Mesendoderm (in vitro differentiated cells): ENCODE measurements at regions not wholly inside any gene's neighbourhood (a gene's known extent, or its start where the extent isn't known, plus 50 kb on each side); places are given as distances from the start of the nearest gene placed in this dataset.

Experiments
- DNase-seq: peaks from one replicate; pipeline ENCODE4 v3.0.0; 2013
- H2AK5ac ChIP-seq: 2 replicates; pipeline ENCODE4 v1.6.1; 2013; ENCODE audit warnings: low read length, inconsistent platforms
- H2BK120ac ChIP-seq: 2 replicates; pipeline ENCODE4 v1.6.1; 2013; ENCODE audit warnings: low read depth, mild to moderate bottlenecking, low read length, moderate library complexity, mixed read lengths
- H2BK15ac ChIP-seq: replicated peaks from 2 replicates; pipeline ENCODE4 v1.6.1; 2013; ENCODE audit warnings: low read depth, mild to moderate bottlenecking, moderate library complexity
- H2BK5ac ChIP-seq: 2 replicates; pipeline ENCODE4 v1.6.1; 2013; ENCODE audit warnings: low read length, inconsistent platforms
- H3K18ac ChIP-seq: 2 replicates; pipeline ENCODE4 v1.6.1; 2013; ENCODE audit warnings: mild to moderate bottlenecking, low read length, mixed read lengths
- H3K23ac ChIP-seq: one replicate; pipeline ENCODE4 v1.6.1; 2013; ENCODE audit warnings: low read length
- H3K27ac ChIP-seq: 2 replicates; pipeline ENCODE4 v1.5.1; 2013; ENCODE audit warnings: low read depth, mild to moderate bottlenecking, inconsistent platforms, low read length, moderate library complexity
- H3K27me3 ChIP-seq: 2 replicates; pipeline ENCODE4 v1.6.1; 2013; ENCODE audit warnings: low read length, control low read depth, mild to moderate bottlenecking, inconsistent platforms; ENCODE audit not compliant: insufficient read depth, poor library complexity
- H3K36me3 ChIP-seq: 2 replicates; pipeline ENCODE4 v1.6.1; 2013; ENCODE audit warnings: low read length, inconsistent platforms; ENCODE audit not compliant: control insufficient read depth, insufficient read depth
- H3K4ac ChIP-seq: one replicate; pipeline ENCODE4 v1.6.1; 2013; ENCODE audit warnings: low read depth, mild to moderate bottlenecking, low read length, moderate library complexity
- H3K4me1 ChIP-seq: 2 replicates; pipeline ENCODE4 v1.6.1; 2013; ENCODE audit warnings: low read depth, low read length, inconsistent platforms; ENCODE audit not compliant: control insufficient read depth
- H3K4me2 ChIP-seq: 2 replicates; pipeline ENCODE4 v1.6.1; 2013; ENCODE audit warnings: low read length
- H3K4me3 ChIP-seq: 2 replicates; pipeline ENCODE4 v1.5.1; 2013; ENCODE audit warnings: mild to moderate bottlenecking, low read length
- H3K56ac ChIP-seq: one replicate; pipeline ENCODE4 v1.6.1; 2013; ENCODE audit warnings: low read length
- H3K79me1 ChIP-seq: 2 replicates; pipeline ENCODE4 v1.6.1; 2013; ENCODE audit warnings: low read length, inconsistent platforms
- H3K79me2 ChIP-seq: 2 replicates; pipeline ENCODE4 v1.6.1; 2013; ENCODE audit warnings: mild to moderate bottlenecking, low read length; ENCODE audit not compliant: control insufficient read depth, insufficient read depth
- H3K9ac ChIP-seq: 2 replicates; pipeline ENCODE4 v1.6.1; 2013; ENCODE audit warnings: low read length, inconsistent platforms
- H4K5ac ChIP-seq: one replicate; pipeline ENCODE4 v1.6.1; 2013; ENCODE audit warnings: low read length
- H4K8ac ChIP-seq: one replicate; pipeline ENCODE4 v1.6.1; 2013; ENCODE audit warnings: low read depth, mild to moderate bottlenecking, control low read depth, low read length, moderate library complexity
- WGBS: extraction: QIAGEN DNeasy Blood & Tissue Kit; methylation state at CpG from one replicate; pipeline ENCODE4 v1.1.7; 2013; ENCODE audit warnings: low lambda C conversion rate, missing lambda C conversion rate; ENCODE audit not compliant: insufficient coverage; ENCODE audit errors: extremely low coverage; 5-methylcytosine and 5-hydroxymethylcytosine counted together

- Histone ChIP-seq H3K4me3 (no peak overlapping the region), H3K4me1 (peaks cover 2% of the 10 kb centered on the region), H2BK120ac (no peak overlapping the region), H3K4ac (no peak overlapping the region), H3K27me3 (no peaks in the 10 kb centered on the region), H3K23ac (no peak overlapping the region), H2BK5ac (no peak overlapping the region), H3K36me3 (no peaks in the 10 kb centered on the region), H3K79me2 (no peaks in the 10 kb centered on the region), H3K9ac (no peak overlapping the region), H2BK15ac (no peak overlapping the region), H3K18ac (no peak overlapping the region), H3K4me2 (no peak overlapping the region), H3K79me1 (no peaks in the 10 kb centered on the region), H4K5ac (no peak overlapping the region), H3K27ac (no peak overlapping the region), H3K56ac (no peak overlapping the region), H4K8ac (no peak overlapping the region), H2AK5ac (no peak overlapping the region)
- no CpG with 5 or more reads among the region's 2 CpGs for WGBS
- no peak for DNase-seq
These were observed 51.0 kb upstream of the MRTFB start for GRCh38 chr16:14020141-14020540.
